SK-MEL-5 (cell line): ENCODE measurements at regions not wholly inside any gene's neighbourhood (a gene's known extent, or its start where the extent isn't known, plus 50 kb on each side); places are given as distances from the start of the nearest gene placed in this dataset.
"Not testable (repeated sequence)": the region's sequence is repeated elsewhere in the genome, so short reads cannot be mapped to it uniquely, and the experiment has no call there.

Experiments used
- DNase-seq: peaks from one replicate; pipeline ENCODE4 v3.0.0-alpha.2; 2016; ENCODE audit warnings: low read depth, low spot score
- in situ Hi-C: cut with HindIII; loops from 2 replicates; pipeline ENCODE4 v1.10.0; 2016; ENCODE audit warnings: low sequenced_read_pairs, high pct_unique_total_duplicates, low pct_unique_long_range_greater_than_20kb

DNA sequence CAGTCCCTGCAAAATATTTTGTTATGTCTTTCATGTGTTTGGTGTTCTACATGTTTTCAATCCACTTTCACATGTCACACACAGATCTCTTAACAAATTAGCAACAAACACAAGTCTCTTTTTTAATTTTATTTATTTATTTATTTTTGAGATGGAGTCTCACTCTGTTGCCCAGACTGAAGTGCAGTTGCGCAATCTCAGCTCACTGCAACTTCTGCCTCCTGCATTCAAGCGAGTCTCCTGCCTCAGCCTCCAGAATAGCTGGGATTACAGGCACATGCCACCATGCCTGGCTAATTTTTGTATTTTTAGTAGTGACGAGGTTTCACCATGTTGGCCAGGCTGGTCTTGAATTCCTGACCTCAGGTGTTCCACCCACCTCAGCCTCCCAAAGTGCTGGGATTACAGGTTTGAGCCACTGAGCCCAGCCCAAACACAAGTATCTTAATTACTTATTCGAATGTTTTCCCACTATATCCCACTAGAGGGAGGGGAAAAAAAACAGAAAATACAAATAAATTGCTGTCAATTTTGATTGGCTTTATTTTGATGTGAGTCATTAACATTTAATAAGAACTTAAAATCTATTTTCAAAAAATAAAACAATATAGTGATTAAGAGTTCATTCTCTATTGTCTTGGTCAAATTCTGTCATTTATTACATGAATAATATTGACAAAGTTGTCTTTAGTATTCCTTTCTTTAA, 1641.0 kb upstream of the CELF4 start:
- in situ Hi-C loops, DNase-seq: not testable (repeated sequence)

- in situ Hi-C loops = no loop called here
- DNase-seq = no peak
Observed at GRCh38 chr18:39205565-39206195, 1640.1 kb upstream of the CELF4 start.

- in situ Hi-C loops = no loop called here
- DNase-seq = no peak
Observed at GRCh38 chr18:39200153-39200552, 1634.6 kb upstream of the CELF4 start.

GRCh38 chr18:39199231-39199855, 1633.7 kb upstream of the CELF4 start:
- in situ Hi-C loops = no loop called here
- DNase-seq = no peak

DNA sequence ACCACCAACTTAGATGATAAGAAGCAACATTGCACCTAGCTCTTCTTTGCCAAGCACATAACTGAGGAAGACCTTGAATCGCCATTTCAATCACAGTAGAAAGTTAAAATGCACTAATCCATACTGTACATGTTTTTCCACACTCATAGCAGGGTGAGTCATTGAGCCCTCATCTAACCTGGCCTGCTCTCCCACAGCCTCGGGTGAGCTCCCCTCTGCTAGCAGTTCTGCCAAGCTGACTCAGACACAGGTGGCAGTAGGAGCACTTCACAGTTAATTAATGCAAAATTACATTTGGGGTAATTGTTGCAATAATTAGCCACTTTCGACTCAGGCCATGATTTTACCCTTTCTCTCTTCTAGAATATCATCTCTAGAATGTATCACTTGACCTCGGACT, 1632.8 kb upstream of the CELF4 start:
- no peak for DNase-seq
- in situ Hi-C loops = no loop called here

- in situ Hi-C loops = no loop called here
- no peak for DNase-seq
Observed at GRCh38 chr18:39191931-39192330, 1626.3 kb upstream of the CELF4 start.

GRCh38 chr18:39191058-39191457, 1625.5 kb upstream of the CELF4 start:
- in situ Hi-C loops = no loop called here
- no peak for DNase-seq

GRCh38 chr18:39190508-39190907, 1624.9 kb upstream of the CELF4 start:
- DNase-seq = no peak
- in situ Hi-C loops = no loop called here

- in situ Hi-C loops = no loop called here
- DNase-seq = no peak
Observed at GRCh38 chr18:39188278-39188677, 1622.7 kb upstream of the CELF4 start.

DNA sequence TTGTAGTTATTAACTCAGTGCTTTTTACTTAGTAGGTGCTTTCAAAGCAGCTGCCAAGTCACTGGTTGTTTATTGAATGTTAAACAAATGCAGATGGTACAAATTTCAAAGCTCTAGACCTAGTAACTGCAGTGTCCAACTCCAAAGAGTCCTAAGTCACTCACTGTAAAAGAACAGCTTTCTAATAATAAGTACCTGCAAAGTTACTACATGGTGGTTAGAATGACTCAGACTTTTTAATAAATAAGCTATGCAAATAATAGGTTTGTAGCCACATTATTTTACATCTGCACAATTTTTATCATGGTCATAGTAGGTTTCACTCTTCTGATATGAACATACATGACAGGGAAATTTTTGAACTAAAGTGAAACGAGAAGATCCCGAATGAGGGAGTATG, 1620.4 kb upstream of the CELF4 start:
- in situ Hi-C loops = no loop called here
- DNase-seq = no peak

DNA sequence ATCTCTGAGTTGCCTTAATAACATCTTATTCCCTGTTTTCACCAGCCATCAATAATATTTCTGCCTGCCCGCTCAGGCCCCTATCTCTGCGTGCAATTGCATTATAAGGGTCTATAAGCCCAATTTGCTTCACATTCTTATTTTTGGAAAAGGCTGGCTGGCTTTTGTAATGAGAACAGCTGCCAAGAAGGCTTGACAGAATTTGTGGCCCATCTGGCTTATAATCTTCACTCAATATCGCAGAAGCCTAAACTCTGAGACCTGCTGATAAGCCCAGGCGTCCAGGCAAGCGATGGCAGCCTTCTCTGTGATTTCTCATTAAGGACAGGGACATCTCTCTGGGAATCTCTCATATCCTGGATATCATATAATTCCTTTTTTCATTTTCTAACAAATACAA, 1618.6 kb upstream of the CELF4 start:
- DNase-seq = no peak
- in situ Hi-C loops = no loop called here

- in situ Hi-C loops = no loop called here
- no peak for DNase-seq
Observed at GRCh38 chr18:39178166-39178565, 1612.6 kb upstream of the CELF4 start.

DNA sequence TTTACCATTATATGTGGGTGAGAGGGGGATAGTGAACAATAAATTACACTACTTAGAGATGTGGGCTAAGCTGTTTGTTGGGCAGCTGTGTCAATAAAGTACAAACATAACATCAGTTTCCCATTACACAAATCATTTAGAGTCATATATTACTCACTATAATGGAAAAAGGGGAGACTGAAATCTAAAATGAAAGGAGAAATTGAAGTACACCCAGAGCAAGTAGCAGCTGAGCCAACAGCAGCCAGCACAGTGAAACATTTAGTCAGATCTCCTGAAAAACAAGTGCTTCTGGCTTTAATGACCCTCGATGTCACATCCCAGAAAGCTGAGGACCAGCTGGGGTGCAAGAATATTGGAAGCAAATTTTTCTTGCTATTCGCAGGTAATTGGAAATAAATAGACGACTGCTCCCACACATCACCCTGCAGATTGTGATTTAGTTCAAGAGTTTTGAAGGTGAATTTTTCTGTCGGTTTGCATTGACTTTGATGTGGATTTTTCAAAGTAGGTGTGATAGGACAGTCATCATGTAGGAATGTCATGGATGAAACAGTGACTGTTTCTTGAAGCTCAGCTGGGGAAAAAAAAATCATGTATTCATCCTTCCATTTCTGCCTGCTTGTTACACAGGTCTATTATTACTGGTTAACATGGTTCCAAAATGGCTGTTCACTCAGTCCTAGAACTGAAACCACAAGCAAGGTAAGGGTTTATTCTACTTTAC, 1607.3 kb upstream of the CELF4 start:
- DNase-seq = no peak
- in situ Hi-C loops = no loop called here

DNA sequence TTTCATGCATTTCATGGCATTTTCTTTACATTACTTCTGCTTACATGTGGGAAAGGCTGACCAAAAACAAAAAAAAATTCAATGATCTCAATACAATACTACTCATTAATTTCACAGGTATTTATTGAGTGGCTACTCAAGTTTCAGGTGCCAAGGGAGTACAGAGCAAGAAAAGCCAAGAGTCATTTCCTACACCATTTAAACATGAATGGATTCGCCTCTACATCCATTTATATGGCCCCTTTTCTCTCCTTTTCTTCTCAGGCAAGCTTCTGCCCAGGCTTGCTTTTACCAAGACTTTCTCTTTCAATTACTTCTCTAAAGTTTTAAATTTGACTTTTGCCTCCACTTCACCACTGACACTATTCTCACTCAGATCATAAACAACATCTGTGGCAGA, 1603.1 kb upstream of the CELF4 start:
- in situ Hi-C loops = no loop called here
- DNase-seq = no peak

DNA sequence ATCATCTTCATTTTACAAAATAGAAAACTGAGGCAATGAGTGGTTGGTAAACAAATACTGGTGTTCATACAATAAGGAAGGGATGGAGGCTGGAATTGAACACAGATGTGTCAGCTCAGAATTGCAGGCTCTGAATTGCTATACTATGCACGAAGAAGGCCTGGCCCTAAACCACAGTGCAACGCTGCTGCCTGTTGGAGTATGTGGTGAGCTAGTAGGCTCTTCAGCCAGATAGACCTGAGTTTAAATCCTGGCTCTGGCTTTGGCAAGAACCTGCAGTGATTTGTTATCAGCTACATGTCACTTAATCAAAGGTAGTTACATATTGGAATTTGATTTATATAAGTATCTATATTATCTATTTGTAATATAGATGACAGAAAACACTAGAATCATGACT, 1602.4 kb upstream of the CELF4 start:
- in situ Hi-C loops = no loop called here
- no peak for DNase-seq

DNA sequence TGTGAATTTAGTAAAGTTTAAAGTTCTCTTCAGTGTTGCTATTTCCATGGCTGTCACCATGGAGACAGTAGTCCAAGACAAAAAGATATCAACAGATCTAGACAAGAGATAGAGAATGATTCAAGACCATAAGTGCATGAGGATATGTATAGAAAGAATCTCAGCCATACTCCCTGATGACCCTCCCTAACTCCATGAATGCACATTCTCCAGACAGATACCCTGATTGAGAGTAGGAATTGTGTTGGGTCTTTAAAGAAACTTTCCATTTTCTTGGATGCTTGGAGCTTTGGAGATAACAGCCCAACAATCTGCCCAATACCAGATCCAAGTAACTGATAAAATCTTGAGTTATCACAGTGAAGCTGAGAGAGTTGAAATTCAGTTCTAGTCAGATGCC, 1601.2 kb upstream of the CELF4 start:
- in situ Hi-C loops = no loop called here
- DNase-seq = no peak

DNA sequence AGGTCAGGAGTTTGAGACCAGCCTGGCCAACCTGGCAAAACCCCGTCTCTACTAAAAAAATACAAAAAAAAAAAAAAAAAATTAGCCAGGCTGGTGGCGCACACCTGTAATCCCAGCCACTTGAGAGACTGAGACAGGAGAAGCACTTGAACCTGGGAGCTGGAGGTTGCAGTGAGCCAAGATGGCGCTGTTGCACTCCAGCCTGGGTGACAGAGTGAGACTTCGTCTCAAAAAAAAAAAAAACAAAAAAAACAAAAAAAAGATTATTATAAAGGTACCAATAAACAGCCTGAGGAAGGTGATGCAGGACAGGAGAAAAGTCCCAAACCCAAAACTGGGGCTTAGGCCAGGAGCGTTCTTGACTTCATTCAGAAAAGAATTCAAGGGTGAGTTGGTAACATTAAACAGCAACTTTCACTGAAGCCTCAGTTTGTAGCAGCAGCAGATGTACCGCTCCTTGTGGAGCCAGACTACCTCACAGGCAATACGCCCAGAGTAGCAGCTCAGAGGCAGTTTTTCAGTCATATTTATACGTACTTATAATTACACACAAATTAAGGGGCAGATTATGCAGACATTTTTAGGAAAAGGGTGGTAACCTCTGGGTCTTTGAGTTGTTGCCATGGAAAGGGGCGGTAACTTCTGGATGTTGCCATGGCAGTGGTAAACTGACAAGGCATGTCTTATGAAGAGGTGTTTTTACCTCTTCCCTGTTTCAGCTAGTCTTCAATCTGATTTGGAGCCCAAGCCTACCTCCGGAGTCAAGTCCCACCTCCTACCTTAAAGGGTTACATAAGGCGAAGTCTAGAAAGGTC, 1596.6 kb upstream of the CELF4 start:
- DNase-seq = no peak
- in situ Hi-C loops = no loop called here
